NCI-H1092 (cell line): ENCODE measurements at regions not wholly inside any gene's neighbourhood (a gene's known extent, or its start where the extent isn't known, plus 50 kb on each side); places are given as distances from the start of the nearest gene placed in this dataset.
"Not testable (repeated sequence)": the region's sequence is repeated elsewhere in the genome, so short reads cannot be mapped to it uniquely, and the experiment has no call there.

Source experiments
- DNase-seq: peaks from one replicate; lab custom pipeline; 2025; lab: John Stamatoyannopoulos, UW

DNA sequence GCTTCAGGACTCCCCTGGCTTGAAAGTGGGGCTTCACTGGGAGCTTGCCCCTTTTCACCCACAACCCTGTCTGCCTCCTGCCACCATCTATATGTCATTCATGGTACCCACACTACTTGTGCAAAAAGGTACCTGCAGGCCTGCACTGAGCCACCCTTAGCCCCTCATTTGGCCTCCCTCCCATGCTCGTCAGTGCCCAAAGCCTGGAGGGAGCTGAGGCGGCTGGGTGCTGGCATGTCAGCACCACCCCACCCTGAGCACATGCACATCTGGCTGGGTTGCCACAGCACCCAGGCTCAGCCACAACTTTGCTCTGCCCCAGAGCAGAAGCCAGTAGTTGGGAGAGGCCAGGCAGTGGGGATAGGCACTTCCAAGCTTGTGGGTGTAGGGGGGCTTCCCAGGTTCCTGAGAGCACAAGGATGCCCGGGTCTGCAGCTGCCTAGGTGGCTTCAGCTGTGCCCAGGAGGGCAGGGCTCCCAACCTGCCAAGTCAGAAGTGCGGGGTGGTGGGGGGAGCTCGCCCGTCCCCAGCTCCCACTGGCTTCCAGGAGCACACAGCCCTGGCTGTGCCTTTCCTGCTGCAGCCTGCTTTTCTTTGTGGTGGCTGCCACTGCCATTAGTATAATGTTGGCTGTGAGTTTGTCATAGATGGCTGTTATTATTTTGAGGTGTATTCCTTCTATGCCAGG lies 1054.6 kb upstream of the EPHA6 start:
- DNase-seq: no peak

DNA sequence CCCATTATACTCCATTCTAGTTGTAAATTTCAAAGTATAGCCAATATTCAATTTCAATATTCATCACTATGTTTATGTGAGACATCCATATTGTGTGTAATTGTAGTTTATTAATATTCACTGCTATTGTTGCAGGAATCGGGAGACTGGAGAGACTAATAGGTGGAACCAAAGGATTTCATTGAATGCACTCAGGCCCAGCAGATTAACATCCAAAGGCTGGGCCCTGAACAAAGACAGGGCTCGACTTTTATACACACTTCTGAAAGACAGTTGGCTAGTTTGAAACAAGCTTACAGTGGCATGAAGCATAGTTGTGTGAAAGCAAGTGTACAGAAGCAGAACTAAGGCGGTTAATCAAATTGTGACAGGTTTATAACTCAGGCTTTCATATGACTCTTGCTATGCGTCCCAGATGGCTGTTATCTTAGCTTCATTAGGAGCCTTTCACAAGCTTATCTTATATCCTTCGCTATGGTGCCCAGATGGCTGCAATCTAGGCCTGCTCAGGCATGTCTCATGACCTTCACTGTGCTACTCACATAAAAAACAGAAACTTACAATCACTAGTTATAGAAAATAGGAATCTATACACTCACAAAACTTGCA lies 1038.8 kb upstream of the EPHA6 start:
- DNase-seq: no peak

GRCh38 chr3:95781598-95781997 lies 1032.8 kb upstream of the EPHA6 start:
- no peak for DNase-seq

DNA sequence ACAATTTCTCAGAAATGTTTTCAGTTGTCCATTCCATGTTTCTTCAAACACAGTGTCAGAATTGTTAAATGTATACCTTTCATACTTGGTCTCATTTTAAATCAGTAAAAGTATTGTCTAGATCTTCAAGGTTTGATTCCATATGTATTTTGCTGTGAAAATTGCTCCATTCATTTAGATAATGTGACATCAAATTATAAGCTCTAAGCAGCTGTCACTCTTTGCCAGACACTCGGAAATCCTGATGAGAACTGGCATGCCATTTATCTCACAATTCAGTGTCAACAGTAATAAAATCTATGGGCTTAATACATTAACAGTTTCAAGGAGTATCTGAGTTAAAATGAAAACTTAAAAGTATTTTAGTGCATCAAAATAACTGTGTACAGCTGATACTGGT lies 1025.3 kb upstream of the EPHA6 start:
- no peak for DNase-seq

DNA sequence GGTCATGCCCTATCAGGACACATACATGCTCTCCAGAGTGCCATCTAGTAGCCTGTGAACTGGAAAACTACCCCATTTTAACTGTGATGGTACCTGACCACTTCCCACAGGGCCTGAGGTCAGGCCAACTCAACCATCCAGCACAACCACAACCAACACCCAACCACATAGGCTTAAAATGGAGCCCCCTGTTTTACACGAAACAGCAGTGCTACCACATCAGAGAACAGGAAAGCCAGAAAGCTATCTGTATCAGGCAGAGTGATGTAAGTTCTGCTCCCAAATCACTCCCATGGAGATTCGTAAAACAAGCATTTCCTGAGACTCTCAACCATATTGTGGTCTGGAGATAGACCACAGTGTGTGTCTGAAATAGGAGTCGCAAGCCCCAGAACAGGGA lies 1017.3 kb upstream of the EPHA6 start:
- no peak for DNase-seq

DNA sequence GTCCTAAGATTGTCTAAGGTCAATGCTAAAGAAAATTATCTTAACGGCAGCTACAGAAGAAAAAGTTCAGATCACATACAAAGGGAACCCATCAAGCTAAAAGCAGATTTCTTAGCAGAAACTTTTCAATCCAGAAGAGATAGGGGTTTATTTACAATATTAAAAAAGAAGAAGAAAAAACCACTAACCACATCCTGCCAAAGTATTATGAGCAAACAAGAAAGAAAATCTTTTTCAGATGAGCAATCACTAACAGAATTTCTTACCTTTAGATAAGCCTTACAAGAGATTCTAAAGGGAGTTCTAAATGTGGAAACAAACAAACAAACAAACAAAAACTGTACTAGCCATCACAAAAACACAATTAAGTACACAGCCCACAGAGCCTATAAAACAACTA lies 1015.8 kb upstream of the EPHA6 start:
- no peak for DNase-seq

DNA sequence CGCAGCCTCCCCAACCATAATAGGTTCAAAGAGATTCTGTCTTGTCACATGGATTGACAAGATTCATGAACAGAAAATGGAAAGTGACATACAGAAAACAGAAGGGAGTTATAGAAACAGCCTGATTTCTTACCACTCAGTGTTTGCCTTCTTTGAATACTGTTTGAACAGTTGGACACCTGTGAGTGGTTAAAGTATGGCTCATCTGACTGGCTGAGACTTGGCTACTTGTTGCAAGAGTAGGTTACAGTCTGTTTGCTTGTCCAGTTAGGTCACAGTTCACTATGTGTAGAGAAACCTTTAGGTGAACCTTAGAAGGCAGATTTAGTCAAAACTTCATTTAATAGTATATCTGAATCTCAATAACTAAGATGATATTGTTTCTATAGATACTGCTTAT lies 1003.9 kb upstream of the EPHA6 start:
- DNase-seq: no peak

- no peak for DNase-seq
Observed at GRCh38 chr3:95813244-95813643, 1001.1 kb upstream of the EPHA6 start.

DNA sequence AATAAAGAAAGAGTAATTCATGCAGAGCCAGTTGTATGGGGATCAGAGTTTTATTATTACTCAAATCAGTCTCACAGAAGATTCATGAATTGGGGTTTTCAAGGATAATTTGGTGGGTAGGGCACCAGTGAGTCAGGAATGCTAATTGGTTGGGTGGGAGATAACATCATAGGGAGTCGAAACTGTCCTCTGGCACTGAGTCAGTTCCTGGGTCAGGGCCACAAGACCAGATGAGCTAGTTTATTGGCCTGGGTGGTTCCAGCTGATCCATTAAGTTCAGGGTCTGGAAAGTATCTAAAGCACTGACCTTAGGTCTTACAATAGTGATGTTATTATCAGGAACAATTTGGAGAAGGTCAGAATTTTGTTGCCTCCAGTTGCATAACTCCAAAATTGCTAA lies 998.6 kb upstream of the EPHA6 start:
- no peak for DNase-seq

- DNase-seq: no peak
Observed at GRCh38 chr3:95826419-95826818, 988.0 kb upstream of the EPHA6 start.

DNA sequence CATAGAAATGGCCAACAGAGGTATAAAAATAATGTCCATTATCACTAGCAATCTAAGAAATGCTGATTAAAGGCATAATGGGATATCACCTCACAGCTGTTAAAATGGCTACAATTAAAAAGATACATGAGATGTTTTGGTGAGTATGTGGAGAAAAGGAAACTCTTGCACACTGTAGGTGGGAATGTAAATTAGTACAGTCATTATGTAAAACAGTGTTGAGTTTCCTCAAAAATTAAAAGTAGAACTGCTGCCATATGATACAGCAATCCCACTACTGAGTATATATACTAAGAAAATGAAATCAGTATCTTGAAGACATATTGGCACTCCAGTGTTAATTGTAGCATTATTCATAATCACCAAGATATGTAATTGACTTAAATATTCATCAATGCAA lies 982.2 kb upstream of the EPHA6 start:
- DNase-seq: no peak

- DNase-seq: not testable (repeated sequence)
Observed at GRCh38 chr3:95860628-95861027, 953.8 kb upstream of the EPHA6 start.

GRCh38 chr3:95883801-95884200 lies 930.6 kb upstream of the EPHA6 start:
- DNase-seq: no peak

DNA sequence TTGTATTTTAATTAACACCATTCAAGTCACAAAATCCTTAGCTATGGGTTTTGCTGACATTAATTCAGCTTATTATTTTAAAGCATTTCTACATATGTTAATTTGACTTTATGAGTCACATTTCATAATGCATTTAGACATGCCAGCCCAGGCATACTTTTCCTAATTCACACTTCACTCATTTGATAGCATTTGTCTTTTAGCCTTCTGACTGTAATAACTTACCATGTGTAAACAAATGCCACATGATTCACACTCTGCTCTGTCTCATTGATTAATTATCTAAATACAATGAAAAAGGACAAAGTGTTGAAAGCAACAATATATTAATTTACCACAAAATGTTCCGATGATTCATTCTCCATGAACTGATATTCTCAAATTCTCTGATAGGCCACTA lies 927.8 kb upstream of the EPHA6 start:
- DNase-seq: no peak

DNA sequence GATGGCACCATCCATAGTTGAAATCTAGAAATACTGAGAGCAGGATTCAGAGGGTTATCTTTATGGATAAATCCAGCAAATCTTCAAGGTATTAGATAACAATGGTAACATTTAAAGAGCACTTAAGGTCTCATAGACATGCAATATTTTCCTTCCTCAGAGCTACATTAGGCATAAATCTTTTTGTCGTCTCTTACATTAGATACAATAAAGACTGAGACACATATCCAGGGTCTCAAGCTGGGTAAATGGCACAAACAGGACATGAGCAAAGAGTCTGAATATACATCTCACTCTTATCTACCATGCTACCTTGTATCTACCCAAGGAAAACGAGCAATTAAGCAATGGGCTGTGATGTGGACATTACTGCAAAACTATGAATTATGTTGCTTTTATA lies 927.3 kb upstream of the EPHA6 start:
- DNase-seq: no peak

DNA sequence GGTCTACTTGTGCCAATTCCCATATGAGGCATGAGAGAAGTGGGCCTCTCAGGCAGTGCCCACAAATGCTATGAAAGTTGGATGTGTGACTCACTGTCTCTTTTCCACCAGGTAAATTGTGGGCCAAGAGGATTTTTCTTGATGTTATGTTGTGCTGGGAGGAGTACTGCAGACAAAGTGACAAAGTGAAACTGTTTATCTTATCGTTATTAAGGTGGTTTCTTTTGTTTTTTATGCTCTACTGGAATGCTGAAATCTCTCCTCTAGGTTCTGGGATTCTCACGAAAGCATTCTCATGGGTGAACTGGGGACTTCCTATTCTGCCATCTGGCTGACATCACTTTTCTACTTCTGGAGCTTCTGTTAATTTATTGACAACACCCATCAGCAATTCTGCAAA lies 919.6 kb upstream of the EPHA6 start:
- DNase-seq: no peak

- DNase-seq: no peak
Observed at GRCh38 chr3:95899494-95899893, 914.9 kb upstream of the EPHA6 start.

DNA sequence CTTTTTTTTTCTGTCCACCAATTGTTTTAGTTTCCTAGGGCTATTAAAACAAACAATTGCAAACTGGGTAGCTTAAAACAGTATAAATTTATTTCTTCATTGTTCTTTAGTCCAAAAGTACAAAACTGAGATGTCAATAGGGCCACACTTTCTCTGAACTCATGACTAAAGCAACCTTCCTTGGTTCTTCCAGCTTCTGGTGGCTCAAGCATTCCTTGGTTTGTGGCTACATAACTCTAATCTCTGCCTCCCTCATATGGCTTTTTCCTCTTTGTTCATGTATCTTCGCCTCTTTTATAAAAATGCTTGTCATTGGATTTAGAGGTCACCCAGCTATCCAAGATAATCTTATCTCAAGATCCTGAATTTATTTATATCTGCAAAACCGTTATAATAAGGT lies 914.5 kb upstream of the EPHA6 start:
- DNase-seq: no peak

- no peak for DNase-seq
Observed at GRCh38 chr3:95901948-95902347, 912.4 kb upstream of the EPHA6 start.

DNA sequence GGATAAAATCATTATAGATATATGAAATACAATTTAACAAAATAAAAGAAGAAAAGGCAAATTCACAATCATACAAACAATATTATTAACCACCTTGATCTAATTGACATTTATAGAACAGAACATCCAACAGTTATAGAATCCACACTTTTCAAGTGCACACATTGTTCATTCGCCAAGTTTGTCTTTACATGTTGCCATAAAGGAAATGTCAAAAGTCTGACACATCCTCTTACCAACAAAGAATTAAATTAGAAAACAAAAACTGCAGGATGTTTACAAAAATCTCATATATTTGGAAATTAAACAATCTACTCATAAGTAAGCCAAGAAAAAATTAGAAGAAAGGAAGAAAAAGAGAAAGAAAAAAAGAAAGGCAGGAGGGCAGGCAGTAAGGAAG lies 909.2 kb upstream of the EPHA6 start:
- DNase-seq: no peak

- no peak for DNase-seq
Observed at GRCh38 chr3:95911767-95912166, 902.6 kb upstream of the EPHA6 start.

GRCh38 chr3:95923496-95924210 lies 890.7 kb upstream of the EPHA6 start:
- no peak for DNase-seq

DNA sequence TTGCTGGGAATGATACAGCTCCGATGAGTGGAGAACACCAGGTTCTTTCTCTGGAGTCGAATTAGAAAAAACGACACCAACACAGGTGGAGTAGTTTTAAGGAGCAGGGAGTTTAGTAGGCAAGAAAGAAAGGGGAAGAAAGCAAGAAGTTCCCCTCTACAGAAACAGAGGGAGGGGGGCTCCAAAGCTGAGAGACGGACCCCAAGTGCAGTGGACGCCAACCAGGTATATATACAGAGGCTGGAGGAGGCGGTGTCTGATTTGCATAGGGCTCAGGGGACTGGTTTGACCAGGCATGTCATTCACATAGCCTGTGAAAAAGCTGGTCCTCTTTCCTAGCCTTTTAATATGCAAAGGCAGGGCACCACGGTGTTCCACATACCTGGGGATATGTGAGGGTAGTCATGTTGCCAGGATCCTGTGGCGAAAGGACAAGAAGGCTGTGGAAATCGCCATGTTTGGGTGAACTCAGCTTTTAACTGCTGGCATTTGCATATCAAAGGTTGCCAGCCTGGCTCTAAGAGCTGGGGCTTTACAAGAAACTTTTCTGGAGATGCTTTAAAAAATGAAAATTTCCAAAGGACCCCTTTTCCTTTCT lies 887.4 kb upstream of the EPHA6 start:
- DNase-seq: no peak
